Upper lobe of left lung (tissue), 4 donors: ENCODE measurements at regions not wholly inside any gene's neighbourhood (a gene's known extent, or its start where the extent isn't known, plus 50 kb on each side); places are given as distances from the start of the nearest gene placed in this dataset.

Experiments
- EP300 ChIP-seq, 4 donors: sonication (generic); formaldehyde crosslinking; IDR thresholded peaks; one replicate each; pipeline ENCODE4 v1.5.1; 2017; ENCODE audit warnings: antibody characterized with exemption in 4 of 4, control low read depth in 2 of 4
- POLR2A ChIP-seq, 4 donors: fragments of 450-650 bp; IDR thresholded peaks; one replicate each; pipeline ENCODE4 v1.5.1; 2016 to 2017; ENCODE audit warnings: antibody characterized with exemption in 4 of 4, mild to moderate bottlenecking in 2 of 4
- POLR2AphosphoS5 ChIP-seq, 2 donors: sonication (generic); formaldehyde crosslinking; IDR thresholded peaks; one replicate each; pipeline ENCODE4 v1.5.1; 2017; ENCODE audit warnings: antibody characterized with exemption in 2 of 2
- TF ChIP-seq, protein P1 (sequence below), 6 experiments: fragments of 450-650 bp in 4 of 6; fragments of 200-600 bp in 2 of 6; sonication (generic) in 2 of 6; IDR thresholded peaks; one replicate each; pipeline ENCODE4 v1.5.1; 2016 to 2019; ENCODE audit warnings: antibody characterized with exemption in 6 of 6

DNA sequence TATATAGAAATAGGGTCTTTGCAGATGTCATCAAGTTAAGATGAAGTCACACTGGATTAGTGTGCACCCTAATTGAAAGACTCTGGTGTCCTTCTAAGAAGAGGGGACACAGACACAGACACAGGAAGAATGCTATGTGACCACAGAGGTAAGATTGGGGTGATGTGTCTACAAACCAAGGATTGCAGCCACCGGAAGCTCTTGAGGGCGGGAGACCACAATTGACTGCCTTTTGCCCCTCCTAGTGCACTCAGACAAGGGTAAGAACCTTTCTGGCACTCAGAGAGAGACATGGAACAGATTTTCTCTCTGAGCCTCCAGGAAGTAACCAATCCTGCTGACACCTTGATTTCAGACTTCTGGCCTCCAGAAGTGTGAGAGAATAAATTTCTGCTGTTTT is 51.2 kb upstream of the ARAP3 start:
- TF ChIP-seq, protein P1, sequence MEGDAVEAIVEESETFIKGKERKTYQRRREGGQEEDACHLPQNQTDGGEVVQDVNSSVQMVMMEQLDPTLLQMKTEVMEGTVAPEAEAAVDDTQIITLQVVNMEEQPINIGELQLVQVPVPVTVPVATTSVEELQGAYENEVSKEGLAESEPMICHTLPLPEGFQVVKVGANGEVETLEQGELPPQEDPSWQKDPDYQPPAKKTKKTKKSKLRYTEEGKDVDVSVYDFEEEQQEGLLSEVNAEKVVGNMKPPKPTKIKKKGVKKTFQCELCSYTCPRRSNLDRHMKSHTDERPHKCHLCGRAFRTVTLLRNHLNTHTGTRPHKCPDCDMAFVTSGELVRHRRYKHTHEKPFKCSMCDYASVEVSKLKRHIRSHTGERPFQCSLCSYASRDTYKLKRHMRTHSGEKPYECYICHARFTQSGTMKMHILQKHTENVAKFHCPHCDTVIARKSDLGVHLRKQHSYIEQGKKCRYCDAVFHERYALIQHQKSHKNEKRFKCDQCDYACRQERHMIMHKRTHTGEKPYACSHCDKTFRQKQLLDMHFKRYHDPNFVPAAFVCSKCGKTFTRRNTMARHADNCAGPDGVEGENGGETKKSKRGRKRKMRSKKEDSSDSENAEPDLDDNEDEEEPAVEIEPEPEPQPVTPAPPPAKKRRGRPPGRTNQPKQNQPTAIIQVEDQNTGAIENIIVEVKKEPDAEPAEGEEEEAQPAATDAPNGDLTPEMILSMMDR (IDR thresholded peaks at IDR 0.05) = no peak
- TF ChIP-seq POLR2A (IDR thresholded peaks at IDR 0.05) (no peak), EP300 (IDR thresholded peaks at IDR 0.05) (no peak), POLR2AphosphoS5 (IDR thresholded peaks at IDR 0.05) (no peak)
